Fibroblast of skin of left quadriceps (primary cell): ENCODE measurements at regions not wholly inside any gene's neighbourhood (a gene's known extent, or its start where the extent isn't known, plus 50 kb on each side); places are given as distances from the start of the nearest gene placed in this dataset.

Experiments
- DNase-seq, 2 experiments: peaks; one replicate each; pipeline ENCODE4 v3.0.0-alpha.2; 2013; ENCODE audit warnings: low read depth in 2 of 2

DNA sequence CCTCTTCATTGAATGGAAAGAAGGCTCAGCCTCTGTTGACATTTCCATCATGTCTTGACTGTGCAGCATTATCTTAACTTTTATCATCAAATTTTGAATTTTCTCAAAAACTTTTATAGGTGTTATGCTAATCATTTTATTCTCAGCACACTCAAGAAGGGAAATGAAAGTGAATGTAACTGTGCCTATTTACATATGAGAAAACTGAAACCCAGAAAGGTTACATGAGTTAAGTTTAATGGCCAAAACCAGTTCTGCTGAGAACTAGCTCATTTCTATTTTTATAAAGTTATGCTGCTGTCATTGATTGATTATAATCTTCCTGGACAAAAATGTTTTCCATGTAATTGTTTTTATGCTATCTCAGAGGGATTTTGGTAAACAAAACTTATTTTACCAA, 618.8 kb upstream of the NRXN1 start:
- no peak for DNase-seq

DNA sequence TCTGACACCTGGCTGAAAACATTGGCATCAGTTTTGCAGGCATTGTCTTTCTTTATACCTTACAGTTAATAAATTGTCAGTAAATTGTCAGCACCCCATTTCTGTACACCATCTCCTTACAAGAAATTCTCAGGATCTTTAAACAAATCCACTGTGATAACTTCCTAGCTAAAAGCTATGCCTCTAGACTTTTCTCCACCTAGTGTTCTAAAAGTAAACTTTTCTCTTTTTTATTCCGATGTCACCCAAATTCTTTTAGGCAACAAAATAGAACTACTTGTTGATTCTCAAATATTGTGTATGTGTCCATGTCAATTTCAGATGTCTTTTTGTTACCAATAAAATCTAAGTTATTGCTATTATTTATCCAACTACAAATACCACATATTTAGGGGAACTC, 617.4 kb upstream of the NRXN1 start:
- no peak for DNase-seq

DNA sequence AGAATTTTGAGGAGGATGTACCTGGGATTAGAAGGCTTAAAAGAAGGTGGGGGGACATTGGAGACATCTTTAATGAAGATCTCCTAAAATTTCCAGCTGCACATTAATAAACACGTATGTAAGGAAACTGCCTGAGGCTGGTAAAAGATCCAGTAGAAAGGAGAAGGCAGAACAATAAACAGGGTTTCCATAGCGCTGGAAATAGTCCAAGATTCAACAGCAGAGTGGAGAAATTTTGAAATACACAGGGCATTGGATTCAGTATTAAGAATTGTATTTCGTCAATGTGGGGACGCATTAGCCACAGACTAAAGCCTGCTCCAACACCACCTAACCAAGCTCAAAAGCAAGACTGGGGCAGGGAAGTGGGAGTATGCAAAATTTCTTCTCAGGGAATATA, 606.9 kb upstream of the NRXN1 start:
- no peak for DNase-seq

DNA sequence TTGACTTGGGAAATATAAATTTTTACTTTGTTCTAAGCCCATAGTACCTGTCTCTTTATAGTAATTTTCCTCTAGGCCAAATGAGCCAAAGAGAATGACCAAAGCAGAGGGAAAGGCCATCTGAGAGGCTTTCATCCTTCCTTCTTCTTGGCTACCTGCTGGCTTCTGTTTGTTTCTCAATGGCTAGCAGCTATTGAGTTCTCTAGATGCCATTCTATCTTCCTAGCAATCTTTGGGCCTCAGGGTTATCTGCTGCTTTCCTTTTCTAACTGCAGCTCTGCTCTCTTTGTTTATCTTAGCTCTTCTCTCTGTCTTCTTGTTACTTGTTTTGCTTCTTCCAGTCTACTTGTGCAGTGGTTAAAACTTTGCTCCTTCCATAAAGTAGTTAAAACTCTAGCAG, 601.1 kb upstream of the NRXN1 start:
- DNase-seq = no peak

DNA sequence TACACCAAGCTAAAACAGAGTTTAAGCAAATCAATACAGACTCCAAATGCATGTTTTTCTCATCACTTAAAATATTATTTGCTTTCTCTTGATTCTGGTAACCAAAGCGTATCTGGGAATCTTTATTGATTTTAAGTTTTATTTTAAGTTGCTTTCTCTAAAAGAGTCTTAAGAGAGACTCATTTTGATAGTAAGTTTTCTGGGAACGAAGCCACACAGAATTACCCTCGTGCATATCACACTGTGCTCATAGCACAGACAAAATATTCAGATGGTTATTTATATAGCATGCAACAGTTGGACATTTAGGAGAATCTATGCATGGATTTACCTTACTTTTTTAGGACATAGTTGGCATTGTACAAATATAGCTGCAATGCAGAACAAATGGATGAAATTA, 597.5 kb upstream of the NRXN1 start:
- DNase-seq = no peak

DNA sequence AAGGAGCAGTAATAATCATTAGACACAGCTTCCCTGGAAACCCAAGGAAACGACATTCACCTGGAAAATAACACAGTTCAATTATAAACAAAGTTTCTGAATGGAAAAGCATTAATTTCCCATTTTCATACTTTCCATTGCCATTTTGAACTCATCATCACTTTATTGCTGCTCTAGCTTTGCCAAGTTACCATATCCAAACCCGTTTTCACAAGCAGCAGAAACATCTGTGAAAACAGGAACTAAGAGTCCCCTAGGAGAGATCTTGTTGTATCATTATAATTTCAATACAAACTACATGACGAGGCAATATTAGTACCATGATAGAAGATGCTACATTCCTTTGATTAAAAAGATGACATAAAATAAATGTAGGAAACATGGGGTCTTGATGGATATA, 597.0 kb upstream of the NRXN1 start:
- no peak for DNase-seq

DNA sequence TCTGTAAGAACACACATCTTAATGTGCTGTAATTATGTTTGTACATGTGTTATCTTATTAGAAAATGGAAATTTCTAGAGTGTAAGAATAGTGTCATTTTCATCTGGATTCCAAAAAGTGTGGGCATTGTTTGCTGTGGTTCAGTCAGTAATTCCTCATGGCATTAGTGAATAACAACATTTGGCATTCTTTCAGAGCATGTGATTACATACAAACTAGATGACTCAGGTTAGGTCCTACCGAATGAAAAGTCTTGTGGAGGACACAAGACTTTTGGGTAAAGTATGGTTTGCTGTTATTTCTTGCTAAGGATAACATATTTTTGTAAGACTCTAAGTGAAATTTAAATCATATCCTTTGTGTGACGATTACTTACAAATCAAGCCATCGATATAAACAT, 593.1 kb upstream of the NRXN1 start:
- DNase-seq = peak; percentile 9 to 20

DNA sequence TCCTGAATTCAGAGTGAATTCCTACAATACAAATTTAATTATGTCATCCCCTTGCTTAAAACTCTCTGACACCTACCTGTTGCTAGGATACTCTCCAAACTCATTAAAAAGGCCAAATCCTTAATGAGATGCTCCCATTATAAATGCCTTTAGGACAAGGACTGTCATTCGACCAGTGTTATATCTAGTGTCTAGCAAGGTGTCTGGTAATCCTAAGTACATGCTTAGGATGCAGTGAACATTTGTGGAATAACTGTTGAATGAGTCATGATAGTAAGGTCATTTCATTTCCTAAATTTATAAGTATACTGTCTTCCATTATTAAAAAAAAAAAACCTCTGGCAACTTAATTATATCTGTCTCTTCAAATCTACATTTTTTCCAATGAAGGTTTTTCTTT, 588.9 kb upstream of the NRXN1 start:
- no peak for DNase-seq

DNA sequence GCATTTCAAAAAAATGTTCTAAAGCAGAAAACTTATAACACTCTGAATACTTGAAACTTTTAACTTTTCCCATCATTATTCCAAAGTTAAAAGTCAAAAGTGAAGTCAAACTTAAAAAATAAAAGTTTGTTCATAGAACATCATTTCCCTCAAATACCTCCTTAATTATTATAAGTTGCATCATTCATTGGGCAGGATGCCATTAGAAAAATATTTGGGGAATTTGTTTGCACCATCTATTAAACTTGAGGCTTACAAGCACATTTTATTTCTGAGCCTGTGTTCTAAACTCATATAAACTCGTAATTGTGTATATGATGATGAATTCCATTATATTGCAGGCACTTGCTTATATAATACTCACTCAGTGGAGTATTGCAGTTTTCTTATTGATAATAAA, 588.0 kb upstream of the NRXN1 start:
- peak; percentile 30 to 36 for DNase-seq

DNA sequence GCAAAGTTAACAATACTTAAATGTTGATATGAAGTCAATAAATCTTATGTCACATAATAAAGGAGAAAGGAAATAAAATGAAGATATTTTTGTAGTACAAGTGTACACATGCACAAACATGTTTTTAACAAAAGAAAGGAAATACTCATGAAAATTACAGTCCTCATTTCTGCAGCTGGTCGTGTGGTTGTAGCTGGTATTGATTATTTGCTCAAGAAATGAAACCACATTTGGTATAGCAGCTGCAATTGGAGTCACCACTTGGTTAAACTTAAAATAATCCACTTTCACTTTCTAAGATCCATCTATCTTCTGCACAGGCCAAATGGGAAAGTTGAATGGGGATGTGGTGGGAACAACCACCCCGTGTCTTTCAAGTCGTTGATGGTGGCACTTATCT, 580.5 kb upstream of the NRXN1 start:
- DNase-seq = no peak

DNA sequence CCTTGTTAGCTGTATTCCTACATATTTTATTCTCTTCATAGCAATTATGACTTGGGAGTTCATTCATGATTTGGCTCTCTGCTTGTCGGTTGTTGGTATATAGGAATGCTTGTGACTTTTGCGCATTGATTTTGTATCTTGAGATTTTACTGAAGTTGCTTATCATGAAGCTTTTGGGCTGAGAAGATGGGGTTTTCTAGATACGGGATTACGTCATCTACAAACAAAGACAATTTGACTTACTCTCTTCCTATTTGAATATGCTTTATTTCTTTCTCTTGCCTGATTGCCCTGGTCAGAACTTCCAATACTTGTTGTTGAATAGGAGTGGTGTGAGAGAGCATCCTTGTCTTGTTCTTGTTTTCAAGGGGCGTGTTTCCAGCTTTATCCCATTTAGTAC, 569.8 kb upstream of the NRXN1 start:
- no peak for DNase-seq

DNA sequence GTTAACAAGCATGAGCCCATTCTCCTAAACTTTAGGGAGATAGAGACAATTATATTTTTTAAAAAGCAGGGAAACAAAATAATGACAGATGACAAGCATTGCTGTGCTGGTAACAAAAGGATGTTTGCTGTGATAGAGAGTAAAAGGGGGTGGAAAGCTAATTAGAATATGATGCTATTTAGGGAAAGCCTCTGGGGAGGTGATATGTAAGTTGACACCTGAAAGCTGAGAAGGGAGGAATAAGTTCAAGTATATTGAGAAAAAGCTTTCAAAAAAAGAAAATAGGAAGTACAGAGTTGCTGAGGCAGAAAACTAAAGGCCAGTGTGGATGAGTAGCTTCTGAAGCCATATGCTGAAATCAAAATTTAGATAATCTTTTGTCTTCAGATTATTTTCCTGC, 565.2 kb upstream of the NRXN1 start:
- DNase-seq = no peak

DNA sequence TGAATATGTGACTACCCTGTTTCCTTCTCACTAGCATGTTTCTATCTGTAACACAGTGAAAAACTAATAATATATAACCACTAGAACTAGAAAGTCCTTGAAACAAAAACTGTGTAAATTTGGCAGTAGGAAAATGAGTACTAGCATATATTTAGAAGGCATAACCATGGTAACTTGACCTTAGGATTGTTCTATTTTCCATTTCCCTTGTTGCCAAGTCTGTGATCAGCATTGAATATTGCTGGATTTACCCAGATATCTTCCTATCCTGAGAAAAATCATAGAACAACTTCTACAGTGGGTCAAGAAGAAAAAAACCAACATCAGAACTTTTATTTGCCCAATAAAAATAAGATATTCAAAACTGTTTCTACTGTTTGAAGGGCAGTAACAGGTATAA, 563.9 kb upstream of the NRXN1 start:
- DNase-seq = no peak

DNA sequence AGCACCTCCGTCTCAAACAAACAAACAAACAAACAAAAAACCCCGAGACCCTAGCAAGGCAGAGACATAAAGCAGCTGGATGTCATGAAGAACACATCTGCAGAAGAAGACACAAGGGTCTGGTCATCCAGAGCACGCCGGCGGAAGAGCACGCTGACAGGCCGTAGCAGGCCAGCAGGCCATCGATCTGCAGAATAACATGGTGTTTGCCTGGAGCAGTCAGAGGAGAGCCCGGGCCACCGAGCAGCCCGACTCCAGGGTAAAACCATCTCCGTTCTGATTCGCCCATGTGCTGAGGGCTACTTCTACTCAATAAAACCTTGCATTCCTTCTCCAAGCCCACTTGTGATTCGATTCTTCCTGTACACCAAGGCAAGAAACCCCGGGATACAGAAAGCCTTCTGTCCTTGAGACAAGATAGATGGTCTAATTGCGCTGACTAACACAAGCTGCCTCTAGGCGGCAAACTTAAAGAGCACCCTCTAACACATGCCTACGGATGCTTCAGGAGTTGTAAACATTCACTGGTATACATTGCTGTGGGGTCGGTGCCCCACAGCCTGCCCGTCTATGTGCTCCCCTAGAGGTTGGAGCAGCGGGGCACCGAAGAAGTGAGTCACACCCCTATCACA, 549.8 kb upstream of the NRXN1 start:
- DNase-seq = no peak

DNA sequence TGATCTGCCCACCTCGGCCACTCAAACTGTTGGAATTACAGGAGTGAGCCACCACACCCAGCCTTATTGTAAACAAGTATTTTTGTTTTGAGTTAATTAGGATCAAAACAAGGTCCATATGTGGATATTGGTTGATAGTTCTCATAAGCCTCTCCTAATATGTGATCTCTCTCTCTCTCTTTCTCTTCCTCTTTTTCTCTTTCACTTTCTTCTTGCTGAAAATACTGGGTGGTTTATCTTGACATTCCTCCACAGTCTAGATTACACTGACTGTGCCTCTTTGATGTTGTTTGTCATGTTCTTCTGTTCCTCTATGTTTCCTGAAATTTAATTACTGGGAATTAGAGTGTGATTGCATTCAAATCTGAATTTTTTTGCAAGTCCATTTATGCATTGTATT, 547.5 kb upstream of the NRXN1 start:
- DNase-seq = no peak

DNA sequence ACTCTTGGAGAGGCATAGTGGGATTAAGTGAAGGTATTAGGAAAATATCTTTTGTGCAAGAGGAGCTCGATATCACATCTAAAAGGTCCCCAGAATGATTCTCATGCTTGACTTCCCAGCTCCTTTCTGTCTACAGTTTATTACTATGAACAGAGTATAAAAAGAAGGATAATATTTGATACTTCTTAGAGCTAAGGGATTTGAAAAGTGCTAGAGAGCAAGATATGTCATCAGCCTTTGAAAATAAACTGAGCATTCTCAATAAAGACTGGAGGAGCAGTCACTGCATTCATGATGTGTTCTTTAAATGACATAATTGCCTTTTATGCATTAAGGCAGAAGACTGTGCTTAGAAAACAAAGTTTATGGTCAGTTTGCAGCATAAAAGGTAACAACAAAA, 543.2 kb upstream of the NRXN1 start:
- no peak for DNase-seq

DNA sequence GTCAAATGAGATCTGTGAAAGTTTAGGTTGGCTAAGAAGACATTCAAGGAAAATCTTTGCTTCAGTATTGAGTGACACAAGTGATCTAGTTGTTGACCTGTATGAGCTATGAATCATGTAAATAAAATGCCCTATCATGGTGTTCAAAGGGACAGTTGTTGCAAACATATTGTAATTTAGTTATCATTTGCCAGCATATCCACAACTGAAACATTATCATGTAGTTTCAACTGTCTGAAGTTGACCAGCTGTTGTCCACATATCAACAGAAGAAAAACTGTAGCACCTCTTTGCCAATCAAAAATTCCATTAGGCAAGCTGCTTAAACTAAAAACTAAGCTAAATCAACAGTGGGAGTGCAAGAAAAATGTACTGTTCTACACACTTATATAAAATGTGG, 527.1 kb upstream of the NRXN1 start:
- DNase-seq = no peak

DNA sequence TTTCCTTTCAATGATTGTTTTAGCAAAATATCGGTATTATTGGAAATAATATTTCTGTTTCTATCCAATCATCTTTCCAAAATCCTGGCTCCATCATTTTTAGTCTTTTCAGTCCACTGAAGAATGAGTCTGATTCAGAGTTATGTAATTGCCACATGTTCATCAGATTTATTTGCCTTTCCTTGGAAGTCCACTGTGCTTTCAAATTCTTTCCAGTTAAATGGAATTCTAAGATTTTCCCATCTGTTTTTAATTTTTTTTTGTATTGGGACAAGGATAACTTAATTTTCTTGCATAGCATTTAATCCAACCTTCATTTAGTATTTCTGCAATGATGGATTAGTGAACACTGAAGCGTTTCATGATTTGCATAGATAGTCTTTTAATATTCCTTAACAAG, 521.5 kb upstream of the NRXN1 start:
- peak; percentile 21 to 24 for DNase-seq

DNA sequence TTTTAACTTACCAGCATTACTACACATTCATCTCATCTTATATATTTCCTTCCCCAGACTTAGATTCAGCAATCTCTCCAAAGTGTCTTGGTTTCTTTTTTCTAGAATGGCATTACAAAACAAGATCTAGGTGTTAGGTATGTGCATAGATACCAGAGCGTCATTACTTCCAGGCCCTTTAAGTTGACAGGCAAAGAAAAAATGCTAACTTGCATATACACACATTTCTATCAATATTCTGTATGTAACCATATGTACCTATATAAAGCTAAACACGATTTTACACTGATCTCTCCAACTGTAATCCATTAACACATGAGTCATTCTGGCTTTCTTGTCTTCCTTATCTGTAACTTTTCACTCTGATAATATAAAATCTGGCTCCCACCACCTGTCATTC, 503.8 kb upstream of the NRXN1 start:
- DNase-seq = no peak

DNA sequence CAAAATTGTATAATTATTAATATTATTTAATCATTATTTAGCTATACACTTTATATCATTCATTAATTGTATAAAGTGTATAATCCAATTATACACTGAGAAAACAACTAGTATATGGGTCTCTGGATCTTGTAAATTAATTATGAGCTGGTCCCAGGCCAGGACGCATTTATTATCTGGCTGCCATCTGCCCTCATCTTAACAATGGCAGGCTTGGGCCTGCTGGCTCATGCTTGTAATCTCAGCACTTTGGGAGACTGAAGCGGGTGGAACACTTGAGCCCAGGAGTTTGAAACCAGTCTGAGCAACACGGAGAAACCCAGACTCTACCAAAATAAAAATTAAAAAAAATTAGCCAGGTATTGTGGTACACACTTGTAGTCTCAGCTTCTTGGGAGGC, 502.2 kb upstream of the NRXN1 start:
- no peak for DNase-seq

DNA sequence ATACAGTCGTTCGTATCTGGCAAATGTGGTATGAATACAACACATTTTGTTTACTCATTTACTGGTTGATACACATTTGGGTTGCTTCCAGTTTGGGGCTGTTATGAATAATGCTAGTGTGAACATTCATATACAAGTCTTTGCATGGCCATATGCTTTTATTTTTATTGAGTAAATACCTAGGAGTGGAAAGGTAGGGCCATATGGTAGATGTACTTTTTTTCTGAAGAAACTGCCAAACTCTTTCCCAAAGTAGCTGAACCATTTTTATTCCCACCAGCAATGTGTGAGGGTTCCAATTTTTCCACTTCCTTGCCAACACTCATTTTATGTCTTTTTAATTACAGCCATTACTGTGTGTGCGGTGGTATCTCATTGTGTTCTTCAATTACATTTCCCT, 496.2 kb upstream of the NRXN1 start:
- DNase-seq = no peak

DNA sequence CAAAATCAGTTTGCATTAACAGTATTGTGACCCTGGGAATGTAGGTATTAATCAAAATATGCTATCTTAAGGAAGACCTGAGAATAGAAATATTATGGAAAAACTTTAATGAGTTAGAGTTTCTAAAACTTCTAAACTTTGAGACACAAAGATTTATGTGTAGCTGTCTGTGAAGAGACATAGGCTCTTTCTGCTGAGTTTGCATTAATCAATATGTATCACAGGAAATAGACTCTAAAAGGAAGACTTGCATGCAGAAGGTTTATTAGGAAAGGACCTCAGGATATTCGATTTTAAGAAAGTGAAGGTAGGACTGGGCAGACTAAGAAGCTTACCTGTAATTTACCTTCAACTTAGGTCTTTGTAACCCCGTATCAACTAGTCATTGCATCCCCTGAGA, 494.8 kb upstream of the NRXN1 start:
- DNase-seq = no peak

DNA sequence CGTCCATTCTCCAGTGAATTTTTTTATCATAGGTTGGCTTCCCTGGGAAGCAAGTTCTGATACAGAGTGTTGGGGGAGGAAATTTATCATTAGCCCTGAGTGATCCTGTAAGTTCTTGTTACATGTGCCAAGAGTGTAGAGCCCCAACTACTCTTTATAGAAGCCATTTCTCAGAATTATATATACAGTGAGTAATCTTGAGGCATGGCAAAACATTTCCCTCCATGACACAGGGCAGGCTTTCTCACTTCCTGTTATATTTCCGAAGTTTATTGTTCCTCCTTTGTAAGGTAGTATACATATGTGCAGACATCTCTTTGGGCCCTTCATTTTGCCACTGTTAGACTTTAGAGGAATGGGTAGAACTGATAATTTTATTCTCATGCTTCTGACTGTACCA, 484.7 kb upstream of the NRXN1 start:
- no peak for DNase-seq

DNA sequence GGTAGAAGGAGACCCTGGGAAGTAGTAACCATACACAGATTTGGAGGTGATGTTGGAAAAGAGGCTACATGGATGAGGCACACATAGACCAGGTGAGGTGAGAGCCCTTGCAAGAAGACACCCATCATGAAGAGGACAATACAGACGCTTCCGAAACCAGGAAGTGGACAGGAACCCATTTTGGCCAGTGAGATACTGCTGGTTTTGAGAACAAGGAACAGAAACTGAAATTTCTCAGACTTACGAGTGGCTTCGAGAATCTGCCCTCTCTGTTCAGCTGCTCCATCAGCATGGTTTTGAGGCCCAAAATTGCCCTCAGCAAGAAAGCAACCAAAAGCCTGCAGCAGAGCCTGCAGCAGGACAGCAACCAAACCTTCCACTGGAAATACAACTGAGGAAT, 479.1 kb upstream of the NRXN1 start:
- no peak for DNase-seq

DNA sequence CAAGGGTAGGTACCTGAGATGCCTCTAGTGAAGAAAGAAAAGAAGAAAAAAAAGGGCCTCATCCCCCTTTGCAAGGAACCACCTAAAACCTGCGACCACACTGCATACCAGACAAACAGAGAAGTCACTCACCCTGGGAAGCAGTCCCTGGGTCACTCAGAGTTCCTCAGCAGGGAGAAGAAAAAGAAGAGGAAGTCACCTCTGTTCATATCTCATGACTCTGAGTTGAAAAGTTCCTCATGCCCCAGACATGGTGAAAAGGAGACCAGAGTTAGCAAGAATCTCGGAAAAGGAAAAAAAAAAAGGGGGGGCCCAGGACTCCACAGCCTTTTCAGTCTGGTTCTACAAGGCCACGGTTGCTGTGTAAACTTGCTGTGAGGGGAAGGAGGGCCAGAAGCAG, 478.4 kb upstream of the NRXN1 start:
- DNase-seq = no peak
